RWPE2 (cell line): ENCODE measurements at regions not wholly inside any gene's neighbourhood (a gene's known extent, or its start where the extent isn't known, plus 50 kb on each side); places are given as distances from the start of the nearest gene placed in this dataset.

Experiments
- ATAC-seq: fragments of 200-7000 bp; cut with Tn5 transposase; 3 replicates; pipeline ENCODE4 v1.9.1; 2021; ENCODE audit warnings: low read depth
- DNase-seq: peaks from one replicate; pipeline ENCODE4 v3.0.0-alpha.2; 2020; ENCODE audit warnings: low spot score
- H3K27ac ChIP-seq: fragments of 450-650 bp; 2 replicates; pipeline ENCODE4 v1.5.1; 2017; ENCODE audit warnings: mild to moderate bottlenecking; ENCODE audit not compliant: poor library complexity, severe bottlenecking
- H3K27me3 ChIP-seq: fragments of 250-450 bp; sonication (Bioruptor Pico); 2 replicates; pipeline ENCODE4 v1.5.1; 2021; ENCODE audit warnings: mild to moderate bottlenecking, moderate library complexity; ENCODE audit not compliant: insufficient read depth, poor library complexity, severe bottlenecking
- H3K36me3 ChIP-seq: fragments of 250-450 bp; sonication (Bioruptor Pico); 2 replicates; pipeline ENCODE4 v1.5.1; 2020; ENCODE audit warnings: low read depth, mild to moderate bottlenecking, moderate library complexity
- H3K4me1 ChIP-seq: fragments of 250-450 bp; sonication (Bioruptor Pico); 2 replicates; pipeline ENCODE4 v1.5.1; 2021; ENCODE audit warnings: mild to moderate bottlenecking, moderate library complexity; ENCODE audit not compliant: insufficient read depth, poor library complexity, severe bottlenecking
- H3K4me3 ChIP-seq: fragments of 250-450 bp; sonication (Bioruptor Pico); 2 replicates; pipeline ENCODE4 v1.5.1; 2021; ENCODE audit warnings: mild to moderate bottlenecking, moderate library complexity; ENCODE audit not compliant: severe bottlenecking
- H3K9me3 ChIP-seq: fragments of 250-450 bp; sonication (Bioruptor Pico); 2 replicates; pipeline ENCODE4 v1.5.1; 2021; ENCODE audit warnings: mild to moderate bottlenecking, moderate library complexity; ENCODE audit not compliant: severe bottlenecking
- CTCF ChIP-seq: fragments of 450-650 bp; IDR thresholded peaks from one replicate; pipeline ENCODE4 v1.5.1; 2017; ENCODE audit warnings: mild to moderate bottlenecking, moderate library complexity; ENCODE audit not compliant: poor library complexity, severe bottlenecking

GRCh38 chr2:43103093-43103404 lies 123.4 kb downstream of the ZFP36L2 start:
- no peak overlapping the region for H3K4me3 ChIP-seq
- DNase-seq (no peak), ATAC-seq (no peak)
- no peaks in the 10 kb centered on the region for H3K36me3 ChIP-seq
- peak overlapping the region; percentile 48 for H3K27ac ChIP-seq
- no peak for TF ChIP-seq CTCF
- peaks cover 19% of the 10 kb centered on the region for H3K4me1 ChIP-seq
- no peaks in the 10 kb centered on the region for H3K27me3 ChIP-seq
- H3K9me3 ChIP-seq = no peaks in the 10 kb centered on the region

GRCh38 chr2:43102366-43103092 lies 123.9 kb downstream of the ZFP36L2 start:
- DNase-seq (no peak), ATAC-seq (no peak)
- H3K36me3 ChIP-seq = no peaks in the 10 kb centered on the region
- H3K27me3 ChIP-seq = no peaks in the 10 kb centered on the region
- no peak for TF ChIP-seq CTCF
- no peaks in the 10 kb centered on the region for H3K9me3 ChIP-seq
- H3K4me3 ChIP-seq = no peak overlapping the region
- H3K4me1 ChIP-seq = peaks cover 19% of the 10 kb centered on the region
- peak overlapping the region; percentile 48 for H3K27ac ChIP-seq

DNA sequence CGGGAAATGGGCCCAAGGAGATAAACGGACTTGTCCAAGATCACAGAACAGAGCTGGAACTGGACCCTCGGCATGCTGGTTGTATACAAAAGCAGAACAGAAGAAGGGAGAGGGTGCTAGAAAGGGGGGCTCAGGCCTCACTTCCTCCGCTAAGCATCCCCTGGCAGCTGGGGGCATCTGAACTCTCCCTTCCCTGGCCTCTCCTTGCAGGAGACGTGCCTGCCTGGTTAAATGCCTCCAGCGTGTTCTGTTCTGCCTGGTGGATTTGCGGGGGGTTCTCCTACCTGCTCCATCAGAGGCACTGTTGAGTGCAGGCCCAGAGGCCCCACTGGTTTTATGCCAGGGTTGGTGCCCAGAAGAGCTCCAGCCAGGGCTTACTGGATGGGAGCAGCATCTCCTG lies 124.7 kb downstream of the ZFP36L2 start:
- Histone ChIP-seq H3K4me3 (no peak overlapping the region), H3K9me3 (no peaks in the 10 kb centered on the region), H3K4me1 (peaks cover 19% of the 10 kb centered on the region), H3K27ac (peak overlapping the region; percentile 48), H3K36me3 (no peaks in the 10 kb centered on the region), H3K27me3 (no peaks in the 10 kb centered on the region)
- no peak for ATAC-seq
- TF ChIP-seq CTCF = no peak
- DNase-seq = no peak

DNA sequence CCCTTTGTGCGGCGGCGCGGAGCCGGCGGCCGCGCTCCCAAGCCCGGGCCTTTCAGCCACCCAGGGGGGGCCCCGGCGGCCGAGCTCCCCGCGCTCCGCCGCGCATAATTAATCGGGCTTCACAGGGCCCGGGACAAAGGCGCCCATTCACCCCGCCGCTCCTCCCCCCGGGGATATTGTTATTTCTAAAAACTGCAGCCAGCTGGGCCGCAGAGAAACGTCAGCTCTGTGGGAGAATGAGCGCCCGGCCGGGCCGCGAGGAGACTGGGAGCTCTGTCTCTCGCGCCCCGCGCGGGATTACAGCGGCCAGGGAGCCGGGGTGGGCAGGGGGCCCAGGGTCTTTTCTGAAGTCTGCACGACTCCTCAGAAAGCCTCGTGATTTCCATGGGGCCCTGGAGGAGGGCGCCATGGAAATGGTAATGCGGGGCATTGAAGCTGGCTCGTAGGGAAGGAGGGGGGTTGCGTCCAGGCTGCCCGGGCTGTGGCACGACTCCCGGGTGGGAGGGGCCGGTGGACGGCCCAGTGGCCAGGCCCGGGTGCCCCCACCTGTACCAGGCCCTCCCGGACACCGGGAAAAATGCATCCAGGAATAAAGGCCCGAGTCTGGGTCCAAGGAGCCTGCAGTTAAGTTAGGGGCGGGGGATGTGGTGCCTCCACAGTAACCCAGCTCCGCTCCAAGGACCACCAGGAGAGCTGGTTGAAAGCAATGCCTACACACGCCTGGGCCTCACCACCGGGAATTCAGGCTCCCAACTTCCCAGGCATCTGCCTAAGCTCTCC lies 125.3 kb downstream of the ZFP36L2 start:
- Histone ChIP-seq H3K4me3 (no peak overlapping the region), H3K36me3 (no peaks in the 10 kb centered on the region), H3K9me3 (no peaks in the 10 kb centered on the region), H3K4me1 (peaks cover 19% of the 10 kb centered on the region), H3K27ac (no peak overlapping the region), H3K27me3 (no peaks in the 10 kb centered on the region)
- ATAC-seq (no peak), DNase-seq (no peak)
- TF ChIP-seq CTCF = no peak
